K562 (cell line): ENCODE measurements at regions not wholly inside any gene's neighbourhood (a gene's known extent, or its start where the extent isn't known, plus 50 kb on each side); places are given as distances from the start of the nearest gene placed in this dataset.
A peak's percentile ranks its signal among the peaks of the same experiment; 100 is the strongest.

Source experiments
- ATAC-seq: fragments of 200-7000 bp; cut with Tn5 transposase; 3 replicates; pipeline ENCODE4 v1.9.1; 2020; ENCODE audit warnings: moderate library complexity
- BruUV-seq: library from RNA; stranded (reverse); fragments of 400-500 nt; replicated peaks from 2 replicates; lab custom pipeline; 2021; lab: Mats Ljungman, UMichigan
- CTCF ChIA-PET: fragments of 300-600 bp; formaldehyde crosslinking; extraction: SDS; loops from one replicate; lab custom pipeline; 2021; ENCODE audit warnings: low intra/inter-chr PET ratio; lab: Yijun Ruan, JAX
- POLR2A ChIA-PET: fragments of 300-600, 350-650 bp; sonication (Branson Sonifier 250); formaldehyde crosslinking; extraction: SDS; loops from one replicate; lab custom pipeline; 2021; ENCODE audit warnings: antibody characterized with exemption, inconsistent platforms; lab: Yijun Ruan, JAX
- DNase-seq, 4 experiments: peaks; one replicate each; pipeline versions ENCODE4 v3.0.0 to v3.0.0-alpha.2; 2011 to 2018; ENCODE audit warnings: low spot score in 3 of 4, mixed read lengths in 3 of 4; ENCODE audit errors: extremely low read depth in 1 of 4
- FAIRE-seq: peaks from 2 replicates; lab custom pipeline; 2011; peaks lifted over from hg19 to GRCh38; lab: Jason Lieb, UNC
- H2AFZ ChIP-seq: 2 replicates; pipeline ENCODE4 v1.6.0; 2011; ENCODE audit warnings: low read depth, low read length, control low read depth, inconsistent platforms
- H3K27ac ChIP-seq: fragments of 200-600 bp; 3 replicates; pipeline ENCODE4 v1.8.0; 2011; ENCODE audit warnings: low read depth, mild to moderate bottlenecking, control low read depth, inconsistent platforms, low read length, moderate library complexity, mixed read lengths; ENCODE audit errors: extremely low read depth
- H3K27me3 ChIP-seq, 2 experiments: fragments of 300-600 bp in 1 of 2; 2 replicates in 1 of 2; 3 replicates in 1 of 2; pipeline versions ENCODE4 v1.6.0 to v1.8.0; 2011; ENCODE audit warnings: inconsistent platforms in 2 of 2, low read length in 2 of 2, mild to moderate bottlenecking in 1 of 2, mixed read lengths in 1 of 2, moderate library complexity in 1 of 2; ENCODE audit not compliant: control insufficient read depth in 2 of 2, insufficient read depth in 2 of 2
- H3K36me3 ChIP-seq: fragments of 300-600 bp; 3 replicates; pipeline ENCODE4 v1.8.0; 2011; ENCODE audit warnings: mild to moderate bottlenecking, low read length, inconsistent platforms; ENCODE audit not compliant: control insufficient read depth, insufficient read depth
- H3K4me1 ChIP-seq, 2 experiments: fragments of 200-600 bp in 1 of 2; replicated peaks in 1 of 2; 2 replicates in 1 of 2; 3 replicates in 1 of 2; pipeline versions ENCODE4 v1.5.1 to v1.8.0; 2011; ENCODE audit warnings: inconsistent platforms in 2 of 2, low read length in 2 of 2, mild to moderate bottlenecking in 1 of 2, mixed read lengths in 1 of 2, moderate library complexity in 1 of 2; ENCODE audit not compliant: control insufficient read depth in 2 of 2, insufficient read depth in 2 of 2
- H3K4me2 ChIP-seq: 2 replicates; pipeline ENCODE4 v1.6.1; 2011; ENCODE audit warnings: low read length, control low read depth, inconsistent platforms, mixed read lengths; ENCODE audit not compliant: insufficient read depth
- H3K4me3 ChIP-seq: fragments of 200-600 bp; sonication (generic), shearing (Covaris generic); 2 replicates; pipeline ENCODE4 v1.5.1; 2016; ENCODE audit warnings: control low read depth, inconsistent platforms
- H3K79me2 ChIP-seq: fragments of 200-600 bp; 3 replicates; pipeline ENCODE4 v1.8.0; 2011; ENCODE audit warnings: low read length, inconsistent platforms; ENCODE audit not compliant: control insufficient read depth, insufficient read depth
- H3K9ac ChIP-seq, 2 experiments: 2 replicates each; pipeline versions ENCODE4 v1.6.0 to v1.6.1; 2011; ENCODE audit warnings: low read depth in 2 of 2, low read length in 2 of 2, control low read depth in 1 of 2, inconsistent platforms in 1 of 2, mild to moderate bottlenecking in 1 of 2, mixed read lengths in 1 of 2; ENCODE audit not compliant: insufficient read depth in 1 of 2
- H3K9me1 ChIP-seq: one replicate; pipeline ENCODE4 v1.6.0; 2011; ENCODE audit warnings: inconsistent platforms, mild to moderate bottlenecking, low read length, moderate library complexity; ENCODE audit not compliant: control insufficient read depth, insufficient read depth
- H3K9me3 ChIP-seq: replicated peaks from 2 replicates; pipeline ENCODE4 v1.5.1; 2011; ENCODE audit warnings: low read depth, low read length, inconsistent platforms; ENCODE audit not compliant: control insufficient read depth, insufficient read depth
- H4K20me1 ChIP-seq: replicated peaks from 2 replicates; pipeline ENCODE4 v1.6.1; 2011; ENCODE audit warnings: low read length, inconsistent platforms, mixed read lengths; ENCODE audit not compliant: control insufficient read depth, insufficient read depth
- RAD51 ChIP-seq: fragments of 450-650 bp; IDR thresholded peaks from 2 replicates; pipeline ENCODE4 v1.7.1; 2016; ENCODE audit warnings: low read depth, mild to moderate bottlenecking, borderline replicate concordance
- TBL1XR1 ChIP-seq, 2 experiments: IDR thresholded peaks; 2 replicates each; pipeline ENCODE4 v1.6.1; 2012; ENCODE audit warnings: improper control_type of control experiment in 2 of 2, low read length in 2 of 2, mild to moderate bottlenecking in 1 of 2
- ZNF263 ChIP-seq: sonication (generic); formaldehyde crosslinking; IDR thresholded peaks from 2 replicates; pipeline ENCODE4 v1.8.0; 2022; ENCODE audit warnings: mild to moderate bottlenecking, missing genetic modification reagents, borderline replicate concordance
- WGBS: fragments of 100-300 bp; shearing (Covaris generic); methylation state at CpG from one replicate; pipeline ENCODE4 v1.1.6; 2016; ENCODE audit warnings: low coverage, mixed read lengths; ENCODE audit not compliant: insufficient coverage; ENCODE audit errors: missing lambda C conversion rate; 5-methylcytosine and 5-hydroxymethylcytosine counted together
- in situ Hi-C: fragments of 300-500 bp; cut with MboI; formaldehyde crosslinking; loops from 4 replicates; pipeline ENCODE4 v1.15.0; 2018; ENCODE audit warnings: inconsistent platforms, mixed read lengths
- intact Hi-C: fragments of 100-400 bp; cut with micrococcal nuclease; formaldehyde crosslinking; loops from 2 replicates; pipeline ENCODE4 v1.14.2; 2022
- TF ChIP-seq, protein P1 (sequence below): sonication (generic); IDR thresholded peaks from 2 replicates; pipeline ENCODE4 v1.6.1; 2016
- TF ChIP-seq, protein P2 (sequence below): sonication (generic); formaldehyde crosslinking; IDR thresholded peaks from 2 replicates; pipeline ENCODE4 v1.5.0; 2020; ENCODE audit warnings: missing genetic modification reagents
- TF ChIP-seq, protein P3 (sequence below): sonication (generic); formaldehyde crosslinking; IDR thresholded peaks from 2 replicates; pipeline ENCODE4 v1.9.0; 2022; ENCODE audit warnings: mild to moderate bottlenecking, missing genetic modification reagents

DNA sequence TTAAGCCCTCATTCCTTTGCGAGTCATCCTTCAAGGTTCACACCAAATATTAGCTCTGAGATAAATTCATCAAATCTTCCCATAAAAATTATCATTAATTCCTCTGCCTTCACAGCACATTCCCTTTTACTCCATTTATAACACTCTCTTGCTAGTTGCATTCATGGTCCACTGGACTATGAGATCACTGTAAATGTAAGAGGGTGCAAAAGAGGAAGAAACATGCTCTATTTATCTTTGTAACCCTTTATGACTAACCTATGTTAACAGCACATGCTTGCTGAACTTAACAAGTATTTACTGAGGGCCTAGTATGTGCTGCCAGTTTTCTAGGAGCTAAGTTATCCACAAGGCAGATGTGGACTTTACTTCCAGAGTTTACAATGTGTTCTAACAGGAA lies 86.7 kb upstream of the TMEM168 start:
- intact Hi-C loops (no loop called here), in situ Hi-C loops (loop anchor here (10.0 to 25.0 kb wide), 2 partner anchors 332 to 1115 kb away; no protein-coding TSS in a partner anchor)
- Histone ChIP-seq H3K9me1 (no peaks in the 10 kb centered on the region), H2AFZ (no peak overlapping the region), H3K27ac (no peak overlapping the region), H4K20me1 (no peaks in the 10 kb centered on the region), H3K27me3 (peaks cover 0 to 10% of the 10 kb centered on the region in 2 experiments; a peak in 1 of 5 replicates), H3K4me2 (no peak overlapping the region), H3K36me3 (no peaks in the 10 kb centered on the region), H3K4me1 (no peaks in the 10 kb centered on the region), H3K79me2 (no peaks in the 10 kb centered on the region), H3K4me3 (no peak overlapping the region), H3K9me3 (no peaks in the 10 kb centered on the region), H3K9ac (no peak overlapping the region)
- no peak for ATAC-seq
- no peak for FAIRE-seq
- no peak for DNase-seq
- no TSS peak for BruUV-seq
- TF ChIP-seq, protein P1, sequence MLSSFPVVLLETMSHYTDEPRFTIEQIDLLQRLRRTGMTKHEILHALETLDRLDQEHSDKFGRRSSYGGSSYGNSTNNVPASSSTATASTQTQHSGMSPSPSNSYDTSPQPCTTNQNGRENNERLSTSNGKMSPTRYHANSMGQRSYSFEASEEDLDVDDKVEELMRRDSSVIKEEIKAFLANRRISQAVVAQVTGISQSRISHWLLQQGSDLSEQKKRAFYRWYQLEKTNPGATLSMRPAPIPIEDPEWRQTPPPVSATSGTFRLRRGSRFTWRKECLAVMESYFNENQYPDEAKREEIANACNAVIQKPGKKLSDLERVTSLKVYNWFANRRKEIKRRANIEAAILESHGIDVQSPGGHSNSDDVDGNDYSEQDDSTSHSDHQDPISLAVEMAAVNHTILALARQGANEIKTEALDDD = 0 out of 2 replicates have a peak, but pooled peaks have one; percentile 44
- no peak for TF ChIP-seq ZNF263 (CRISPR knock-in tag)
- CTCF ChIA-PET = no interaction called here
- POLR2A ChIA-PET = interaction anchor here (0.6 kb wide), 1 partner anchor 965 kb away, joined by 3 read pairs; no protein-coding TSS in a partner anchor
- 30% methylated on average over 1 of the region's 1 CpG for WGBS

DNA sequence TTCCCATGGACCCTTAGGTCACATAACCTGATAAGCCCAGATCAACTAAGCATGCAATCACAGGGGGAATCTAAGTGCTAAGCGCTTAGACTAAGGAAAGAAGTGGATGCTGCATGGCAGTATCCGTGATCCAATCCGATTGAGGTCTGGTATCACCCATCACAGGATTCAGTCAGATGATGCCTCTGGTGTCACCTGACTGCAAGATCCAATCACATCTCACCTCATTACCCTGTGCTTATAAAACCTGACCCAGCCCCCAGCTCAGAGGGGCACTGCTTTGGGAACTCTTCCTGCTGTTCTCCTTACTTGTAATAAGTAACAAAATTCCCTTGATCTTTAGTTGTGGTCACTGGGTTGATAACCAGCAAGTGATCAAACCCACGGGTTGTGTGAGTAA lies 84.7 kb upstream of the TMEM168 start:
- no peak for FAIRE-seq

More for the DNA sequence above, 84.7 kb upstream of the TMEM168 start:
- no peaks in the 10 kb centered on the region for H3K4me1 ChIP-seq
- H3K9ac ChIP-seq = no peak overlapping the region
- no peak overlapping the region for H3K4me2 ChIP-seq
- in situ Hi-C loops = loop anchor here (10.0 to 25.0 kb wide), 2 partner anchors 330 to 1113 kb away; no protein-coding TSS in a partner anchor
- CTCF ChIA-PET = no interaction called here
- no peaks in the 10 kb centered on the region for H3K79me2 ChIP-seq
- peak in 2 of 4 experiments; percentile 6 to 8 for DNase-seq
- H2AFZ ChIP-seq = no peak overlapping the region
- no peak overlapping the region for H3K4me3 ChIP-seq
- H3K27ac ChIP-seq = no peak overlapping the region
- 7% methylated on average over 4 of the region's 4 CpGs for WGBS
- no TSS peak for BruUV-seq
- no peaks in the 10 kb centered on the region for H3K36me3 ChIP-seq
- POLR2A ChIA-PET = no interaction called here
- H3K9me3 ChIP-seq = no peaks in the 10 kb centered on the region
- TF ChIP-seq RAD51 = peak; percentile 40; the same call in 1 of the 2 replicates
- TF ChIP-seq, protein P2, sequence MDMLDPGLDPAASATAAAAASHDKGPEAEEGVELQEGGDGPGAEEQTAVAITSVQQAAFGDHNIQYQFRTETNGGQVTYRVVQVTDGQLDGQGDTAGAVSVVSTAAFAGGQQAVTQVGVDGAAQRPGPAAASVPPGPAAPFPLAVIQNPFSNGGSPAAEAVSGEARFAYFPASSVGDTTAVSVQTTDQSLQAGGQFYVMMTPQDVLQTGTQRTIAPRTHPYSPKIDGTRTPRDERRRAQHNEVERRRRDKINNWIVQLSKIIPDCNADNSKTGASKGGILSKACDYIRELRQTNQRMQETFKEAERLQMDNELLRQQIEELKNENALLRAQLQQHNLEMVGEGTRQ (CRISPR knock-in tag) = peak; percentile 63
- TF ChIP-seq, protein P3, sequence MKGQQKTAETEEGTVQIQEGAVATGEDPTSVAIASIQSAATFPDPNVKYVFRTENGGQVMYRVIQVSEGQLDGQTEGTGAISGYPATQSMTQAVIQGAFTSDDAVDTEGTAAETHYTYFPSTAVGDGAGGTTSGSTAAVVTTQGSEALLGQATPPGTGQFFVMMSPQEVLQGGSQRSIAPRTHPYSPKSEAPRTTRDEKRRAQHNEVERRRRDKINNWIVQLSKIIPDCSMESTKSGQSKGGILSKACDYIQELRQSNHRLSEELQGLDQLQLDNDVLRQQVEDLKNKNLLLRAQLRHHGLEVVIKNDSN = peak; percentile 71
- TF ChIP-seq TBL1XR1 (IDR thresholded peaks at IDR 0.05; ENCODE audit: low read length in 2 of 2) = no peak
- no peaks in the 10 kb centered on the region for H4K20me1 ChIP-seq
- no peaks in the 10 kb centered on the region for H3K9me1 ChIP-seq
- intact Hi-C loops = no loop called here
- peak; percentile 55; the same call in 2 of the 3 replicates for ATAC-seq
- H3K27me3 ChIP-seq = no peaks in the 10 kb centered on the region
